DND-41 (cell line): ENCODE measurements at regions not wholly inside any gene's neighbourhood (a gene's known extent, or its start where the extent isn't known, plus 50 kb on each side); places are given as distances from the start of the nearest gene placed in this dataset.

Experiments
- EZH2 ChIP-seq: IDR thresholded peaks from 3 replicates; pipeline ENCODE4 v1.6.1; 2012; ENCODE audit warnings: borderline replicate concordance, low read depth, mild to moderate bottlenecking, moderate library complexity, low read length, inconsistent platforms; ENCODE audit not compliant: severe bottlenecking
- TF ChIP-seq, protein P1 (sequence below): IDR thresholded peaks from 2 replicates; pipeline ENCODE4 v1.5.1; 2012; ENCODE audit warnings: borderline replicate concordance, low read length, moderate library complexity, mild to moderate bottlenecking; ENCODE audit not compliant: poor library complexity, severe bottlenecking; ENCODE audit errors: extremely low read depth

DNA sequence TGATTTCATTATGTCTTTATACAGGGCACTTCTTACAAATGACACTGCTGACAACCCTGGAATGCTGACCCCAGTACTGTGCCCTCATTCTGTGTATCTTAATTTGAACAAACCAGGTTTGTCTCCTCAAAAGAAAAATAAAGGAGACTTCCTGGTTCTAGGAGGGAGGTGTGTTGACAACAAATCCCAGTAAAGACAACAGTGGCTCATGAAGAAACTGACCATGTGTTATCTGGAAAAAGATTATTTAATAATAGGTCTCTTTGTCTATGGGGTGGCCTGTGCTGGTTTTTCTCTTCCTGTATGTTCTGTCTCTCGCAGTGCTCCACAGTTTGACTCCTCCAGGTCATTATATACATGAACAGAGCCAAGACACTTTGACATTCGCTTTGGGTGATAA, 454.6 kb downstream of the LMO4 start:
- no peak for TF ChIP-seq EZH2
- TF ChIP-seq, protein P1, sequence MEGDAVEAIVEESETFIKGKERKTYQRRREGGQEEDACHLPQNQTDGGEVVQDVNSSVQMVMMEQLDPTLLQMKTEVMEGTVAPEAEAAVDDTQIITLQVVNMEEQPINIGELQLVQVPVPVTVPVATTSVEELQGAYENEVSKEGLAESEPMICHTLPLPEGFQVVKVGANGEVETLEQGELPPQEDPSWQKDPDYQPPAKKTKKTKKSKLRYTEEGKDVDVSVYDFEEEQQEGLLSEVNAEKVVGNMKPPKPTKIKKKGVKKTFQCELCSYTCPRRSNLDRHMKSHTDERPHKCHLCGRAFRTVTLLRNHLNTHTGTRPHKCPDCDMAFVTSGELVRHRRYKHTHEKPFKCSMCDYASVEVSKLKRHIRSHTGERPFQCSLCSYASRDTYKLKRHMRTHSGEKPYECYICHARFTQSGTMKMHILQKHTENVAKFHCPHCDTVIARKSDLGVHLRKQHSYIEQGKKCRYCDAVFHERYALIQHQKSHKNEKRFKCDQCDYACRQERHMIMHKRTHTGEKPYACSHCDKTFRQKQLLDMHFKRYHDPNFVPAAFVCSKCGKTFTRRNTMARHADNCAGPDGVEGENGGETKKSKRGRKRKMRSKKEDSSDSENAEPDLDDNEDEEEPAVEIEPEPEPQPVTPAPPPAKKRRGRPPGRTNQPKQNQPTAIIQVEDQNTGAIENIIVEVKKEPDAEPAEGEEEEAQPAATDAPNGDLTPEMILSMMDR = no peak
